GM21529 (cell line): ENCODE measurements at regions not wholly inside any gene's neighbourhood (a gene's known extent, or its start where the extent isn't known, plus 50 kb on each side); places are given as distances from the start of the nearest gene placed in this dataset.

Source experiments
- ATAC-seq: cut with Tn5 transposase; IDR thresholded peaks from one replicate; pipeline ENCODE4 v1.9.1; 2021; ENCODE audit not compliant: unreplicated experiment

DNA sequence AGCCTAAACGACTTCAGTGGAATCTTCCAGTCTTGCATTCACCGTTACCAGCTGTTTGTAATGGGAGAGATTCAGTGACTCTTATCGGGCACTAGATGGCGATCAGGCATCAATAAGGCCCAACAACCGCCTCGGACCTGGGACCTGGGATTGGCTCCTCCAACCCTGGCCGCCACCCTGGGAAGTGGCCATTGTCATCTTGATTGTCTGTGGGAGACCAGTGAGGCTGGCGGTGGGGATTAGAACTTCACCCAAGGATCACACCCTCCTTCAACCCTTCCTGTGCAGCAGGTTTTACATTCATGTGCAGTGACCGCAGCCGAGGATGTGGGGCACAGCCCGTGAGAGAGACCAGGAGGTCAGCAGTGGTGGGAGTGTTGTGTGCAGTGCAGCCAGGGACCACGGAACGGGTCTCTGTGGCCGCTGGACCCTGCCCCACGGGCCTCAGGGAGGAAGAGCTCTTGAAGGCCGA is 85.3 kb downstream of the SPP2 start:
- ATAC-seq: peak; percentile 74

DNA sequence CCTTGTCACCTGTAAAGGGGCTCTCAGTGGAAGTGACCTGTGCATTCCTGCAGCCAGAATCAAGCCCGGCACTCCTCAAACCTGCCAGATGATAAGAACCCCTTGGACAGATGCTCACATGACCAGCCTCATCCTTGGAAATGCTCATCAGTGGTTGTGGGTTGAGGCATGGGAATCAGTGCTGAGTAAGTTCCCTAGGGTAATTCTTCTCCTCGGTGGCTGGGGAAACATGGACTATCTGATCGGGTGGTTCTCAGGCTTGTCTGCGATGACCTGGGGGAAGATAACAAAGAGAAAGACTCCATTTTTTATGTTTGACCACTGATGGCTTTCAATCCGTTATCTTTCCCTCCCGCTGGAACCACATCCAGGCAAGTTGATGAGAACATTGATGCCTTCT is 84.0 kb downstream of the SPP2 start:
- ATAC-seq: no peak

DNA sequence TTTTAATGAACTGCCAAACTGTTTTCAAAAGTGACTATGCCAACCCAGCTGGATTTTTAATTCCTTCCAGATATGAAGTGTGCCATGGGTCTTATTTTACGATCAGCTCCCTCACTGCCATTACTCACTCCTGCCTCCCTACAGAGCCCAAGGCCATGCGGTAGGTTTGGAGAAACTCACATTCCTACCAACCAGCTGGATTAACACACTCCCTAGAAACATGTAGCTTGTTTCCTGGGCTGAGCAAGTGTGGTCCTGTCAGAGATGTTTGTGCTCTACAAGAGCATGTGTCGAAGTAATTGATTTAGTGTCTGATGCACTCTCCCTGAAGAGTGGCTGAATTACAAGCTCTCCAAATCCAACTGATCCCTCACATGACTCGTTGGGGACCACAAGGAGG is 82.5 kb downstream of the SPP2 start:
- ATAC-seq: no peak

DNA sequence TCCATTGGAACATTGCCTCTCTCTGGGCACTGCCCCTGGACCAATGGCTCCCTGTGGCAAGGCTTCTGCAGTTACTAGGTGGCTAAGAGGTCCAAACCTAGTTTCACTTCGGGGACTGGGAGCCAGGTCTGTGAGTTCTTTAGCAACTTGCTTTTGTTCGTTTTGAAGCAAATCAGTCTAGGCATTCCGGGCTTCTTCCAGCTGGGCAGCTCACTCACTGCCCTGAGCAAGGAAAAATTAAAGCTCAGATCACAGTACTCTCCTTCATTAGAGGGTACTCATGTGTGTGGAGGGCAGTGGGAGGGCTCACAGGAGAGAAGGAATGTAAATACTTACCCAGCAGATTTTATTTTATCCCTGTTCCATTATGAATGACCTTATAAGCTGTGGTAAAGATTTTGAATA is 80.3 kb downstream of the SPP2 start:
- no peak for ATAC-seq

DNA sequence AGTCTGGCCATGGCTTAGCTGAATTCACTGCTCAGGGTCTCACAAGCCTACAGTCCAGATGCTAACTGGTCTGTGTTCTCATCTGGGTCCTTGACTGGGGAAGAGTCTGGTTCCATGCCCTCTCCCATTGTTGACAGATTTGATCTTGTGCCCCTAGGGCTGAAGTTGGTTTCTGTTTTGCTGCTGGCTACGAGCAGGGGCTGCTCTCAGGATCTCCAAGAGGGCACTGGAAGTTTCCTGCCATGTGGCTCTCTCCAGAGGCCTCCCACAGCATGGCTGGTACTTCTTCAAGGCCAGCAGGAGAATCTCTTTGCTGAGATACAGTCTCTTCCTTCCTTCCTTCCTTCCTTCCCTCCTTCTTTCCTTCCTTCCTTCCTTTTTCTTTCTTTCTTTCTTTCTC is 78.1 kb downstream of the SPP2 start:
- no peak for ATAC-seq
